ENCODE measurements at regions not wholly inside any gene's neighbourhood (a gene's known extent, or its start where the extent isn't known, plus 50 kb on each side); places are given as distances from the start of the nearest gene placed in this dataset.

- Mint-ChIP-seq H3K27ac (ENCODE audit: unreplicated experiment) (peak overlapping the region; percentile 36), H3K27me3 (ENCODE audit: low read depth) (no peaks in the 10 kb centered on the region), H3K9me3 (ENCODE audit: low read depth) (peaks cover 12% of the 10 kb centered on the region), H3K4me1 (ENCODE audit: low read depth) (peaks cover 22% of the 10 kb centered on the region), H3K36me3 (ENCODE audit: low read depth) (peaks cover 1% of the 10 kb centered on the region), H3K4me3 (ENCODE audit: unreplicated experiment) (no peak overlapping the region)
- TF ChIP-seq, protein P1, sequence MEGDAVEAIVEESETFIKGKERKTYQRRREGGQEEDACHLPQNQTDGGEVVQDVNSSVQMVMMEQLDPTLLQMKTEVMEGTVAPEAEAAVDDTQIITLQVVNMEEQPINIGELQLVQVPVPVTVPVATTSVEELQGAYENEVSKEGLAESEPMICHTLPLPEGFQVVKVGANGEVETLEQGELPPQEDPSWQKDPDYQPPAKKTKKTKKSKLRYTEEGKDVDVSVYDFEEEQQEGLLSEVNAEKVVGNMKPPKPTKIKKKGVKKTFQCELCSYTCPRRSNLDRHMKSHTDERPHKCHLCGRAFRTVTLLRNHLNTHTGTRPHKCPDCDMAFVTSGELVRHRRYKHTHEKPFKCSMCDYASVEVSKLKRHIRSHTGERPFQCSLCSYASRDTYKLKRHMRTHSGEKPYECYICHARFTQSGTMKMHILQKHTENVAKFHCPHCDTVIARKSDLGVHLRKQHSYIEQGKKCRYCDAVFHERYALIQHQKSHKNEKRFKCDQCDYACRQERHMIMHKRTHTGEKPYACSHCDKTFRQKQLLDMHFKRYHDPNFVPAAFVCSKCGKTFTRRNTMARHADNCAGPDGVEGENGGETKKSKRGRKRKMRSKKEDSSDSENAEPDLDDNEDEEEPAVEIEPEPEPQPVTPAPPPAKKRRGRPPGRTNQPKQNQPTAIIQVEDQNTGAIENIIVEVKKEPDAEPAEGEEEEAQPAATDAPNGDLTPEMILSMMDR (IDR thresholded peaks at IDR 0.05) = no peak
- DNase-seq (ENCODE audit: low spot score) = no peak
These were observed 1404.3 kb downstream of the SUCLG1 start for GRCh38 chr2:83054751-83055150.

DNA sequence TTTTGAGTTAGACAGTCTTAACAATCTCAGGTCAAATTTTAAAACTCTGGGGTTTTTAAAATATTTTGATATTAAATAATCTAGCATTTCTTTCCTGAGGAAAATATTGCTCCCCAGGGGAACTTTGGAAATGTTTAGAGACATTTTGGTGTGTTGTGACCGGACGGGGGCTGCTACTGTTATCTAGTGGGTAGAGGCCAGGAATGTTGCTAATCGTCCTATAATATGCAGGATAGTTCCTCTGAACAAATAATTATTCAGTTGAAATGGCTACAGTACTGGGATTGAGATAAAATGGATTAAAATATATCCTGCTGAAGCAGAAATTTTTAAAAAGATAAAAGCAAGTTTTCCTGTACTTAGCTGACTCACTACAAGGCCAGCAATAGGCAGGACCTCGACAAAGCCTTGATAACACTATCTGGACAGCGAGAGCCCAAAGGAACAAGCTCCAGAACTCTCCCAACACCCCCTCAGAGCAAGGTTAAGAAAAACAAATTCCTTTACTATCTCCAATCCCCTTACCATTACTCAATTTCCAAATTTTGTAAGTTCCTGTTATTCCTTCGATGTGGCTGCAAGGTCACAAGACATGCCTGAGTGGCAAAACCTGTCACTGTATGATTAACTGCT lies 1407.4 kb downstream of the SUCLG1 start:
- Mint-ChIP-seq H3K4me3 (ENCODE audit: unreplicated experiment) (no peak overlapping the region), H3K9me3 (ENCODE audit: low read depth) (peaks cover 2% of the 10 kb centered on the region), H3K27me3 (ENCODE audit: low read depth) (no peaks in the 10 kb centered on the region), H3K27ac (ENCODE audit: unreplicated experiment) (no peak overlapping the region), H3K36me3 (ENCODE audit: low read depth) (no peaks in the 10 kb centered on the region), H3K4me1 (ENCODE audit: low read depth) (peaks cover 22% of the 10 kb centered on the region)
- TF ChIP-seq, protein P1 (IDR thresholded peaks at IDR 0.05) = no peak
- DNase-seq (ENCODE audit: low spot score) = no peak

DNA sequence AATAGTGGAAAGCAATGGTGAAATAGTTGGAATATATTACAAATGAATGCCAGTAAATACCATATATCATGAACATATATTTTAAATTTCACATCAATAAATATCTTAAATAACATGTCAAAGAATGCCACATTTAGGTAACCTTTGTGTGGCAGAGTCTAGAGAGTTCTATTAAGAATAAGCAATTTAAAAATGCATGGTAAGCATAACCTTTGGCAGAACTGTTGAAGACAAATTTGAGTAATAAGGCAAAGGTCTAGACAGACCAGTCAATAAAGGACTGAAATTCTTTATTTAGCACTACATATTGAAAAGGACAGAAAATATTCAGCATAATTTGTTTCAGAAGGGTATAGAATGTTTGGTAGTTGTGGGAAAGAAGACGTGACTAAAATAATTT lies 1417.0 kb downstream of the SUCLG1 start:
- Mint-ChIP-seq H3K36me3 (ENCODE audit: low read depth) (no peaks in the 10 kb centered on the region), H3K27ac (ENCODE audit: unreplicated experiment) (no peak overlapping the region), H3K4me1 (ENCODE audit: low read depth) (no peaks in the 10 kb centered on the region), H3K27me3 (ENCODE audit: low read depth) (peaks cover 3% of the 10 kb centered on the region), H3K9me3 (ENCODE audit: low read depth) (no peaks in the 10 kb centered on the region), H3K4me3 (ENCODE audit: unreplicated experiment) (no peak overlapping the region)
- DNase-seq (ENCODE audit: low spot score) = no peak
- TF ChIP-seq, protein P1 (IDR thresholded peaks at IDR 0.05) = no peak

DNA sequence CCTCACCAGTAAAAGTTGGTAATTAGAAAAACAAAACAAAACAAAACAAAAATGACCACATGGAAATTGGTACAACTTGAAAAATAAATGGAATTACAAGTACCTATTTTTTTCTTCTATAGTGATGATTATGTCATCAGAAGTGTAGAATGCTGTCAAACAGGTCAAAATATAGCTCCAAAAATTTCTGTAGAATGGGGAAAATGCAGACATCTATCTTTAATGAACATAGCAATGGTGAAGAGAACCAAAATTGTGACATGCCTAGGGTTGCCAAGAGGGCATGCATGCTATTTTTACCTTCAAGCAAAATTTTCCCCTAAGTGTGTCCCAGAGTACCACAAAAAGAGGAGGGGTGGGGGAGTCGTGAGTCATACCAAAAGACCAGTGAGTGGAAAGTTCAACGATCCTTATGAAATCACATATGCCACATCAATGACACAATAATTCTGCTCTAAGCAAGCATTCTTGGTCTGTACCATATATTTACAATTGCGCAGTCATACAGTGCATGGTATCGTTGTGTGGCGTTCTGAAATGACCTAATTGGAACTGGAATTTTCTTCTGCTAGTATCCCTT lies 1436.4 kb downstream of the SUCLG1 start:
- Mint-ChIP-seq H3K4me1 (ENCODE audit: low read depth) (peaks cover 5% of the 10 kb centered on the region), H3K27ac (ENCODE audit: unreplicated experiment) (no peak overlapping the region), H3K27me3 (ENCODE audit: low read depth) (no peaks in the 10 kb centered on the region), H3K36me3 (ENCODE audit: low read depth) (no peaks in the 10 kb centered on the region), H3K9me3 (ENCODE audit: low read depth) (peaks cover 6% of the 10 kb centered on the region), H3K4me3 (ENCODE audit: unreplicated experiment) (no peak overlapping the region)
- DNase-seq (ENCODE audit: low spot score) = no peak
- TF ChIP-seq, protein P1 (IDR thresholded peaks at IDR 0.05) = no peak

DNA sequence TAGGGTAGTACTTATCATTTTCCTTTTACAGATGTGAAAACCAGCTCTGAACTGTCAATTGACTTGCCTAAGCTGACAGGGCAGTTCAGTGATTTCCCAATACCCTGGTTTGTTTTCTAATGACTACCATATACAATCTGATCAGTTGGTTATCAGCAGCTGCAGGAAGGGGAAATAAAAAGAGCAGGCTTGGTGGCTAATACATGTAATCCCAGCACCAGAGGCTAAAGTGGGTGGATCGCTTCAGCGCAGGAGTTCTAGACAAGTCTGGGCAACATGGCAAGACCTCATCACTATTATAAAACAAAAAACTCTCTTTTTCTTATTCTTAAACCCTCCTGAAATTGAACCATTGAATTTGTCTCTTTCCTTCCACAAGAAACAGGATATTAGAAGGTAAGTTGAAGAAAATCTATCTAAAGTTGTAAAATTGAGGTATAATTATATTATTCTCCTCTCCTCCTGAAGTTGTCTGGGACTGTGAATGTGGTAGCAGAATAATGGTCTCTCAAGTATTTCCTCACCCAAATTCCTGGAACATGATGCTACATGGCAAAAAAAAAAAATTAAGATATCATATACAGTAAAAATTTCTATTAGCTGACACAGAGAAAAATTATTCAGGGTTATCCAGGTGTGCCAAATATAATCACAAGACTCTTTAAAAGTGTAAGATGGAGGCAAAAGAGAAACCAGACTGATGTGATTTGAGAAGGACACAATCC lies 1441.6 kb downstream of the SUCLG1 start:
- Mint-ChIP-seq H3K27me3 (ENCODE audit: low read depth) (no peaks in the 10 kb centered on the region), H3K4me3 (ENCODE audit: unreplicated experiment) (no peak overlapping the region), H3K4me1 (ENCODE audit: low read depth) (no peaks in the 10 kb centered on the region), H3K27ac (ENCODE audit: unreplicated experiment) (no peak overlapping the region), H3K9me3 (ENCODE audit: low read depth) (peaks cover 6% of the 10 kb centered on the region), H3K36me3 (ENCODE audit: low read depth) (no peaks in the 10 kb centered on the region)
- DNase-seq (ENCODE audit: low spot score) = no peak
- TF ChIP-seq, protein P1 (IDR thresholded peaks at IDR 0.05) = no peak

All from chondrocyte (in vitro differentiated cells).